Osteoblast (primary cell): ENCODE measurements at regions not wholly inside any gene's neighbourhood (a gene's known extent, or its start where the extent isn't known, plus 50 kb on each side); places are given as distances from the start of the nearest gene placed in this dataset.

Experiments used
- DNase-seq: peaks from one replicate; pipeline ENCODE4 v3.0.0; 2011; ENCODE audit warnings: low spot score, mixed read lengths; ENCODE audit not compliant: insufficient read length; ENCODE audit errors: missing footprints
- H2AFZ ChIP-seq: 2 replicates; pipeline ENCODE4 v1.6.0; 2011; ENCODE audit warnings: mild to moderate bottlenecking, low read length
- H3K27ac ChIP-seq: 2 replicates; pipeline ENCODE4 v1.5.1; 2011; ENCODE audit warnings: mild to moderate bottlenecking, low read depth, low read length, moderate library complexity
- H3K27me3 ChIP-seq: 2 replicates; pipeline ENCODE4 v1.6.0; 2012; ENCODE audit warnings: mild to moderate bottlenecking, control low read depth, inconsistent platforms, low read length, moderate library complexity; ENCODE audit not compliant: insufficient read depth
- H3K36me3 ChIP-seq: 2 replicates; pipeline ENCODE4 v1.5.1; 2011; ENCODE audit warnings: mild to moderate bottlenecking, low read length, control low read depth, moderate library complexity; ENCODE audit not compliant: insufficient read depth
- H3K4me1 ChIP-seq: 2 replicates; pipeline ENCODE4 v1.5.1; 2011; ENCODE audit warnings: mild to moderate bottlenecking, low read length, control low read depth, moderate library complexity; ENCODE audit not compliant: insufficient read depth
- H3K4me2 ChIP-seq: 2 replicates; pipeline ENCODE4 v1.6.0; 2011; ENCODE audit warnings: mild to moderate bottlenecking, low read length; ENCODE audit not compliant: insufficient read depth
- H3K4me3 ChIP-seq: fragments of 200-600 bp; sonication (generic); 3 replicates; pipeline ENCODE4 v1.5.1; 2012; ENCODE audit warnings: mild to moderate bottlenecking, low read length, inconsistent platforms; ENCODE audit not compliant: insufficient read depth
- H3K79me2 ChIP-seq: 2 replicates; pipeline ENCODE4 v1.6.0; 2012; ENCODE audit warnings: mild to moderate bottlenecking, low read length, control low read depth, inconsistent platforms; ENCODE audit not compliant: insufficient read depth
- H3K9me3 ChIP-seq: 2 replicates; pipeline ENCODE4 v1.5.1; 2011; ENCODE audit warnings: low read depth, low read length, control low read depth
- H4K20me1 ChIP-seq: 2 replicates; pipeline ENCODE4 v1.6.0; 2012; ENCODE audit warnings: mild to moderate bottlenecking, low read length, control low read depth; ENCODE audit not compliant: insufficient read depth
- TF ChIP-seq, protein P1 (sequence below): IDR thresholded peaks from 2 replicates; pipeline ENCODE4 v1.5.1; 2011; ENCODE audit warnings: mild to moderate bottlenecking, low read depth, low read length, moderate library complexity; ENCODE audit errors: extremely low read depth

DNA sequence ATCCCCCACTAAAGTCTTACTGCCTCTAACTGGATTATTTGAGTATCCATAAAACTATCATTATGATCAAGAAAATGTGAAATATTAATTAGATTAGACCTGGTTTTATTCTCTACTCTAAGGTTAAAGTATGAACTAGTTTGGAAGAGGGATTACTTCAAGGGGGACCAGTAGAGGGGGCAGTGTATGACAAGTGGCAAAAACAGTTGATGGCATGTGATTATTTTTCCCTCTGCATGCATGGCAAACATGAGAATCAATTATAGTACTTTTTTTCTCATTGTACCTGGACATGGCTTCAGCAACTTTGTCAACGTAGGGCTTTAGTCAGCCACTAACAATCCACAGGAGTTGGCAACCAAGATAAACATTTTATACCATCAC lies 145.0 kb upstream of the SLC38A2 start:
- Histone ChIP-seq H3K36me3 (peaks cover 6% of the 10 kb centered on the region), H3K27ac (no peak overlapping the region), H3K4me1 (peaks cover 16% of the 10 kb centered on the region), H4K20me1 (no peaks in the 10 kb centered on the region), H3K4me3 (no peak overlapping the region), H2AFZ (no peak overlapping the region), H3K27me3 (no peaks in the 10 kb centered on the region), H3K79me2 (no peaks in the 10 kb centered on the region), H3K4me2 (no peak overlapping the region), H3K9me3 (no peaks in the 10 kb centered on the region)
- no peak for DNase-seq
- TF ChIP-seq, protein P1, sequence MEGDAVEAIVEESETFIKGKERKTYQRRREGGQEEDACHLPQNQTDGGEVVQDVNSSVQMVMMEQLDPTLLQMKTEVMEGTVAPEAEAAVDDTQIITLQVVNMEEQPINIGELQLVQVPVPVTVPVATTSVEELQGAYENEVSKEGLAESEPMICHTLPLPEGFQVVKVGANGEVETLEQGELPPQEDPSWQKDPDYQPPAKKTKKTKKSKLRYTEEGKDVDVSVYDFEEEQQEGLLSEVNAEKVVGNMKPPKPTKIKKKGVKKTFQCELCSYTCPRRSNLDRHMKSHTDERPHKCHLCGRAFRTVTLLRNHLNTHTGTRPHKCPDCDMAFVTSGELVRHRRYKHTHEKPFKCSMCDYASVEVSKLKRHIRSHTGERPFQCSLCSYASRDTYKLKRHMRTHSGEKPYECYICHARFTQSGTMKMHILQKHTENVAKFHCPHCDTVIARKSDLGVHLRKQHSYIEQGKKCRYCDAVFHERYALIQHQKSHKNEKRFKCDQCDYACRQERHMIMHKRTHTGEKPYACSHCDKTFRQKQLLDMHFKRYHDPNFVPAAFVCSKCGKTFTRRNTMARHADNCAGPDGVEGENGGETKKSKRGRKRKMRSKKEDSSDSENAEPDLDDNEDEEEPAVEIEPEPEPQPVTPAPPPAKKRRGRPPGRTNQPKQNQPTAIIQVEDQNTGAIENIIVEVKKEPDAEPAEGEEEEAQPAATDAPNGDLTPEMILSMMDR: no peak

DNA sequence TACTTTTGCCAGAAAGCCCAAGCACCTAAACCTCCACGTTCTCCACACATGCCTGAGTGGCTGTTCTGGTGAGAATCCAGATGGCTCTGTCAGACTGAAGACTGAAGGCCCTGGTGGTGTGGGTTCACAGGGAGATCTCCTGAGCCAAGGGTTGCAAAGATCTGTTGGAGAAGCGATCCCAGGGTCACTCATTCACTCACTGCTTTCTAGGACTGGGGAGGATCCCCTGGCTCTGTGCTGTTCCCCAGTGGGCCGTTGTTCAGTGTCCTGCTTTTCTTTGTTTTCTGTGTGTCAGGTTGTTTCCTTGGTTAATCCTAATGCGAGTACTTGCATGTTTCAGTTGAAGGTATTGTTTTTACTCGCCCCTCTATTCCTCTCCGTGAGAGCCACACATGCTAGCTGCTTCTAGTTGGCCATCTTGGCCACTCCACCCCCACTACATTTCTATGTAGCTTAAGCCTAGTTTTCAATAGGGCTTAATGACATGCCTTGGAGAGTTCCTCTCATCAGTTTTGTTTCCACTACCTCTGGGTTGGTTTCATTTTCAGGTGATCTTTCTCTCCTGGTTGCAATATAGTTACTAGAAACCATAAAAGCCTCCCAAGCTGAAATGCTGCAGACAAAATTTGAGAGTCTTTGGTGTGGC lies 144.5 kb upstream of the SLC38A2 start:
- H4K20me1 ChIP-seq: no peaks in the 10 kb centered on the region
- H2AFZ ChIP-seq: no peak overlapping the region
- no peaks in the 10 kb centered on the region for H3K79me2 ChIP-seq
- H3K27me3 ChIP-seq: no peaks in the 10 kb centered on the region
- no peak overlapping the region for H3K4me3 ChIP-seq
- DNase-seq: no peak
- peaks cover 6% of the 10 kb centered on the region for H3K36me3 ChIP-seq
- H3K4me2 ChIP-seq: no peak overlapping the region
- peaks cover 11% of the 10 kb centered on the region for H3K4me1 ChIP-seq
- no peaks in the 10 kb centered on the region for H3K9me3 ChIP-seq
- TF ChIP-seq, protein P1: no peak
- H3K27ac ChIP-seq: no peak overlapping the region

DNA sequence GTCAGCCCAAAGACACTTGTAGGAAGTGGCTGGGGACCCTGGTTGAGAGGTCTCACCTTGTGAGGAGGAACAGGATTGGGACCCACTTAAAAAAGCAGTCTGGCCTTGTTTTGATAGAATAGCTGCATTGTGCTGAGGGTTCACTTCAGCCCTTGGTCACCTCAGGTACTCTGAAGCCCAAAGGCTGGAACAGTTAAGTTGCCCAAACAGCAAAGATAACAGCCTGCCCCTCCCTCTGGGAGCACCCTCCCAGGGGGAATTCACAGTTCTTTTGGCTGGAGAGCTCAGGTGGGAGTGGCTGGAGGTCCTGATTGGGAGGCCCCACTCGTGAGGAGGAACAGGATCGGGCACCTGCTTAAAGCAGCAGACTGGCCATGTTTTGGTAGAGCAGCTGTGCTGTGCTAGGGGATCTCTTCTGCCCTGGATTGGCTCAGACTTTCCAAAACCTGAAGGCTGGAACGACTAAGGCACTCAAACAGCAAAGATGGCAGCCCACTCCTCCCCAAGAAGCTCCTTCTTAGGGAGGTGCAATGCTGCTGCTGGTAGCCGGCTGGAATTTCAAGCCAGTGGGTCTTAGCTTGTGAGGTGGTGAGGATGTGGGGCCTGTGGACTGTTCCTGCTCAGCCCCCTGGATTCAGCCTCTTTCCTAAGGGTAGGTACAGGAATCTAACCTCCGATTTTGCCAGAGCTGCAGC lies 143.8 kb upstream of the SLC38A2 start:
- Histone ChIP-seq H2AFZ (no peak overlapping the region), H3K4me1 (peaks cover 7% of the 10 kb centered on the region), H3K36me3 (peaks cover 6% of the 10 kb centered on the region), H4K20me1 (no peaks in the 10 kb centered on the region), H3K27ac (no peak overlapping the region), H3K79me2 (no peaks in the 10 kb centered on the region), H3K4me3 (no peak overlapping the region), H3K9me3 (no peaks in the 10 kb centered on the region), H3K27me3 (no peaks in the 10 kb centered on the region), H3K4me2 (no peak overlapping the region)
- TF ChIP-seq, protein P1: no peak
- no peak for DNase-seq

DNA sequence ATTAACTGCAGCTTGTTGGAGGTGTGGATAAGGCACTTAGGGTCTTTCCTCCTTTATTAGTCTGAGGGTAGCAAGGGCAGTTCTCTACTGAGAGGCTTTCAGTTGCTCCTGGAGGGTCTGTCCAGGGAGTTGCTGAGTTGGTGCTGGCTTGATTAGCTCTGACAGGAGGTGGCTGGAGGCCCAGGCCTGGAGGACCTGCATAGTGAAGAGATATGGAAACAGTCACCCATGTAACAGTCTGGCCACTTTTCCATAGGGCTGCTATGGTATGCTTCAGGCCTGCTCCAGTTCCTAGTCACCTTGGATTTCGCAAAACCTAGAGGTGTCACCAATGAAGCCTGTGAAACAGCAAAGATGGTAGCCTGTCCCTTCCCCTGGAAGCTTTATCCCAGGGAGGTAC lies 143.3 kb upstream of the SLC38A2 start:
- Histone ChIP-seq H2AFZ (no peak overlapping the region), H3K9me3 (no peaks in the 10 kb centered on the region), H3K27ac (no peak overlapping the region), H3K4me3 (no peak overlapping the region), H3K27me3 (no peaks in the 10 kb centered on the region), H3K36me3 (peaks cover 6% of the 10 kb centered on the region), H3K4me2 (no peak overlapping the region), H3K4me1 (peaks cover 7% of the 10 kb centered on the region), H3K79me2 (no peaks in the 10 kb centered on the region), H4K20me1 (no peaks in the 10 kb centered on the region)
- TF ChIP-seq, protein P1: no peak
- no peak for DNase-seq
